ENCODE measurements at regions not wholly inside any gene's neighbourhood (a gene's known extent, or its start where the extent isn't known, plus 50 kb on each side); places are given as distances from the start of the nearest gene placed in this dataset.
A peak's percentile ranks its signal among the peaks of the same experiment; 100 is the strongest.

GRCh38 chr10:8420182-8420581 is 365.7 kb downstream of the GATA3 start:
- no peaks in the 10 kb centered on the region for H3K36me3 Mint-ChIP-seq
- no peak for DNase-seq (ENCODE audit: low spot score in 2 of 2)
- peaks cover 41% of the 10 kb centered on the region for H3K4me1 Mint-ChIP-seq
- H3K9me3 Mint-ChIP-seq: no peaks in the 10 kb centered on the region
- ATAC-seq: no peak
- no peak overlapping the region for H3K4me3 Mint-ChIP-seq
- no peak overlapping the region for H3K27ac Mint-ChIP-seq

- Mint-ChIP-seq H3K27ac (no peak overlapping the region), H3K4me3 (no peak overlapping the region), H3K36me3 (no peaks in the 10 kb centered on the region), H3K9me3 (no peaks in the 10 kb centered on the region), H3K4me1 (peaks cover 12% of the 10 kb centered on the region)
- ATAC-seq (peak; percentile 64), DNase-seq (ENCODE audit: low spot score in 2 of 2) (no peak)
These were observed 370.2 kb downstream of the GATA3 start for GRCh38 chr10:8424555-8425211.

GRCh38 chr10:8428654-8429053 is 374.2 kb downstream of the GATA3 start:
- DNase-seq (ENCODE audit: low spot score in 2 of 2) (no peak), ATAC-seq (no peak)
- Mint-ChIP-seq H3K4me3 (no peak overlapping the region), H3K27ac (no peak overlapping the region), H3K9me3 (no peaks in the 10 kb centered on the region), H3K36me3 (no peaks in the 10 kb centered on the region), H3K4me1 (peaks cover 12% of the 10 kb centered on the region)

GRCh38 chr10:8430321-8430720 is 375.8 kb downstream of the GATA3 start:
- Mint-ChIP-seq H3K27ac (no peak overlapping the region), H3K4me1 (peaks cover 1% of the 10 kb centered on the region), H3K36me3 (no peaks in the 10 kb centered on the region), H3K9me3 (no peaks in the 10 kb centered on the region), H3K4me3 (no peak overlapping the region)
- no peak for ATAC-seq
- no peak for DNase-seq (ENCODE audit: low spot score in 2 of 2)

- Mint-ChIP-seq H3K27ac (no peak overlapping the region), H3K4me3 (no peak overlapping the region), H3K4me1 (no peaks in the 10 kb centered on the region), H3K36me3 (no peaks in the 10 kb centered on the region), H3K9me3 (no peaks in the 10 kb centered on the region)
- ATAC-seq (no peak), DNase-seq (ENCODE audit: low spot score in 2 of 2) (no peak)
These were observed 377.0 kb downstream of the GATA3 start for GRCh38 chr10:8431511-8431910.

GRCh38 chr10:8435186-8436055 is 380.9 kb downstream of the GATA3 start:
- Mint-ChIP-seq H3K27ac (no peak overlapping the region), H3K9me3 (no peaks in the 10 kb centered on the region), H3K36me3 (no peaks in the 10 kb centered on the region), H3K4me1 (peaks cover 19% of the 10 kb centered on the region), H3K4me3 (no peak overlapping the region)
- peak; percentile 44 for ATAC-seq
- DNase-seq (ENCODE audit: low spot score in 2 of 2): no peak

- Mint-ChIP-seq H3K27ac (peak overlapping the region; percentile 44), H3K36me3 (no peaks in the 10 kb centered on the region), H3K4me3 (no peak overlapping the region), H3K4me1 (peaks cover 19% of the 10 kb centered on the region), H3K9me3 (no peaks in the 10 kb centered on the region)
- ATAC-seq (no peak), DNase-seq (ENCODE audit: low spot score in 2 of 2) (no peak)
These were observed 383.4 kb downstream of the GATA3 start for GRCh38 chr10:8437896-8438295.

GRCh38 chr10:8438603-8439002 is 384.1 kb downstream of the GATA3 start:
- Mint-ChIP-seq H3K9me3 (no peaks in the 10 kb centered on the region), H3K36me3 (no peaks in the 10 kb centered on the region), H3K4me3 (no peak overlapping the region), H3K4me1 (peaks cover 19% of the 10 kb centered on the region), H3K27ac (peak overlapping the region; percentile 44)
- peak; percentile 56 for ATAC-seq
- no peak for DNase-seq (ENCODE audit: low spot score in 2 of 2)

GRCh38 chr10:8439040-8439439 is 384.6 kb downstream of the GATA3 start:
- no peak overlapping the region for H3K27ac Mint-ChIP-seq
- H3K4me3 Mint-ChIP-seq: no peak overlapping the region
- DNase-seq (ENCODE audit: low spot score in 2 of 2): no peak
- peaks cover 19% of the 10 kb centered on the region for H3K4me1 Mint-ChIP-seq
- no peaks in the 10 kb centered on the region for H3K36me3 Mint-ChIP-seq
- no peak for ATAC-seq
- H3K9me3 Mint-ChIP-seq: no peaks in the 10 kb centered on the region

- H3K4me3 Mint-ChIP-seq: no peak overlapping the region
- peak; percentile 80 for ATAC-seq
- no peaks in the 10 kb centered on the region for H3K4me1 Mint-ChIP-seq
- DNase-seq (ENCODE audit: low spot score in 2 of 2): no peak
- H3K9me3 Mint-ChIP-seq: no peaks in the 10 kb centered on the region
- no peak overlapping the region for H3K27ac Mint-ChIP-seq
- no peaks in the 10 kb centered on the region for H3K36me3 Mint-ChIP-seq
These were observed 390.1 kb downstream of the GATA3 start for GRCh38 chr10:8444630-8445029.

- H3K4me3 Mint-ChIP-seq: no peak overlapping the region
- H3K27ac Mint-ChIP-seq: no peak overlapping the region
- H3K36me3 Mint-ChIP-seq: no peaks in the 10 kb centered on the region
- DNase-seq (ENCODE audit: low spot score in 2 of 2): no peak
- H3K4me1 Mint-ChIP-seq: no peaks in the 10 kb centered on the region
- ATAC-seq: no peak
- no peaks in the 10 kb centered on the region for H3K9me3 Mint-ChIP-seq
These were observed 390.9 kb downstream of the GATA3 start for GRCh38 chr10:8445353-8445752.

- no peak overlapping the region for H3K4me3 Mint-ChIP-seq
- no peaks in the 10 kb centered on the region for H3K9me3 Mint-ChIP-seq
- DNase-seq (ENCODE audit: low spot score in 2 of 2) (no peak), ATAC-seq (no peak)
- no peak overlapping the region for H3K27ac Mint-ChIP-seq
- H3K4me1 Mint-ChIP-seq: no peaks in the 10 kb centered on the region
- H3K36me3 Mint-ChIP-seq: no peaks in the 10 kb centered on the region
These were observed 395.4 kb downstream of the GATA3 start for GRCh38 chr10:8449909-8450308.

- ATAC-seq: peak; percentile 58
- DNase-seq (ENCODE audit: low spot score in 2 of 2): no peak
- H3K36me3 Mint-ChIP-seq: no peaks in the 10 kb centered on the region
- H3K9me3 Mint-ChIP-seq: no peaks in the 10 kb centered on the region
- H3K4me1 Mint-ChIP-seq: no peaks in the 10 kb centered on the region
- no peak overlapping the region for H3K27ac Mint-ChIP-seq
- no peak overlapping the region for H3K4me3 Mint-ChIP-seq
These were observed 399.1 kb downstream of the GATA3 start for GRCh38 chr10:8453587-8453986.

GRCh38 chr10:8454357-8454756 is 399.9 kb downstream of the GATA3 start:
- Mint-ChIP-seq H3K36me3 (no peaks in the 10 kb centered on the region), H3K4me3 (no peak overlapping the region), H3K4me1 (no peaks in the 10 kb centered on the region), H3K27ac (no peak overlapping the region), H3K9me3 (no peaks in the 10 kb centered on the region)
- no peak for ATAC-seq
- DNase-seq (ENCODE audit: low spot score in 2 of 2): no peak

GRCh38 chr10:8455181-8455580 is 400.7 kb downstream of the GATA3 start:
- no peak for DNase-seq (ENCODE audit: low spot score in 2 of 2)
- H3K36me3 Mint-ChIP-seq: no peaks in the 10 kb centered on the region

GRCh38 chr10:8456386-8456785 is 401.9 kb downstream of the GATA3 start:
- no peaks in the 10 kb centered on the region for H3K9me3 Mint-ChIP-seq
- DNase-seq (ENCODE audit: low spot score in 2 of 2) (no peak), ATAC-seq (no peak)
- H3K36me3 Mint-ChIP-seq: peaks cover 5% of the 10 kb centered on the region
- no peaks in the 10 kb centered on the region for H3K4me1 Mint-ChIP-seq
- no peak overlapping the region for H3K4me3 Mint-ChIP-seq
- no peak overlapping the region for H3K27ac Mint-ChIP-seq

More at GRCh38 chr10:8455181-8455580, 400.7 kb downstream of the GATA3 start:
- Mint-ChIP-seq H3K4me3 (no peak overlapping the region), H3K27ac (no peak overlapping the region), H3K9me3 (no peaks in the 10 kb centered on the region), H3K4me1 (no peaks in the 10 kb centered on the region)
- no peak for ATAC-seq

Data from stimulated activated effector memory CD8-positive, alpha-beta T cell treated with anti-CD3 and anti-CD28 coated beads, Interleukin-12 subunit alpha, Interleukin-12 subunit beta, amount 100 ng/mL, for 72 hours (primary cell).